NCI-H146 treated with DMSO at 0.1 percent for 48 hours (cell line): ENCODE measurements at regions not wholly inside any gene's neighbourhood (a gene's known extent, or its start where the extent isn't known, plus 50 kb on each side); places are given as distances from the start of the nearest gene placed in this dataset.
"Not testable (repeated sequence)": the region's sequence is repeated elsewhere in the genome, so short reads cannot be mapped to it uniquely, and the experiment has no call there.

Experiments
- DNase-seq: peaks from one replicate; lab custom pipeline; 2025; ENCODE audit not compliant: unreplicated experiment; lab: John Stamatoyannopoulos, UW

- DNase-seq, result no peak
Observed at GRCh38 chr16:62889097-62889496, 852.9 kb upstream of the CDH8 start.

- no peak for DNase-seq
Observed at GRCh38 chr16:62883509-62883908, 847.3 kb upstream of the CDH8 start.

GRCh38 chr16:62882552-62883221 is 846.4 kb upstream of the CDH8 start:
- DNase-seq, result no peak

GRCh38 chr16:62876133-62876532 is 839.9 kb upstream of the CDH8 start:
- no peak for DNase-seq

GRCh38 chr16:62872339-62872738 is 836.1 kb upstream of the CDH8 start:
- no peak for DNase-seq

- DNase-seq, result no peak
Observed at GRCh38 chr16:62870554-62870953, 834.3 kb upstream of the CDH8 start.

- no peak for DNase-seq
Observed at GRCh38 chr16:62869837-62870236, 833.6 kb upstream of the CDH8 start.

- no peak for DNase-seq
Observed at GRCh38 chr16:62863139-62863538, 826.9 kb upstream of the CDH8 start.

GRCh38 chr16:62853887-62854286 is 817.6 kb upstream of the CDH8 start:
- no peak for DNase-seq

GRCh38 chr16:62846399-62847057 is 810.3 kb upstream of the CDH8 start:
- no peak for DNase-seq

- DNase-seq, result no peak
Observed at GRCh38 chr16:62832214-62832613, 796.0 kb upstream of the CDH8 start.

- DNase-seq, result no peak
Observed at GRCh38 chr16:62831235-62831850, 795.1 kb upstream of the CDH8 start.

GRCh38 chr16:62829607-62830006 is 793.4 kb upstream of the CDH8 start:
- no peak for DNase-seq

GRCh38 chr16:62829084-62829483 is 792.8 kb upstream of the CDH8 start:
- no peak for DNase-seq

GRCh38 chr16:62821824-62822223 is 785.6 kb upstream of the CDH8 start:
- DNase-seq, result no peak

GRCh38 chr16:62816971-62817519 is 780.8 kb upstream of the CDH8 start:
- peak; percentile 31 for DNase-seq

- no peak for DNase-seq
Observed at GRCh38 chr16:62814891-62815290, 778.7 kb upstream of the CDH8 start.

- no peak for DNase-seq
Observed at GRCh38 chr16:62805221-62805857, 769.1 kb upstream of the CDH8 start.

GRCh38 chr16:62794724-62795123 is 758.5 kb upstream of the CDH8 start:
- DNase-seq, result no peak

GRCh38 chr16:62780081-62780480 is 743.8 kb upstream of the CDH8 start:
- DNase-seq, result not testable (repeated sequence)

GRCh38 chr16:62764572-62764971 is 728.3 kb upstream of the CDH8 start:
- DNase-seq, result no peak

- no peak for DNase-seq
Observed at GRCh38 chr16:62760398-62760797, 724.2 kb upstream of the CDH8 start.
